Chondrocyte (in vitro differentiated cells): ENCODE measurements at regions not wholly inside any gene's neighbourhood (a gene's known extent, or its start where the extent isn't known, plus 50 kb on each side); places are given as distances from the start of the nearest gene placed in this dataset.
"Not testable (repeated sequence)": the region's sequence is repeated elsewhere in the genome, so short reads cannot be mapped to it uniquely, and the experiment has no call there.

ENCODE experiments used
- DNase-seq: peaks from one replicate; pipeline ENCODE4 v3.0.0; 2021; ENCODE audit warnings: mixed read lengths, low spot score
- H3K27ac Mint-ChIP-seq: one replicate; pipeline ENCODE4 v1.8.0; 2021; ENCODE audit warnings: mild to moderate bottlenecking, moderate library complexity, mixed read lengths; ENCODE audit not compliant: unreplicated experiment
- H3K27me3 Mint-ChIP-seq: 2 replicates; pipeline ENCODE4 v1.8.0; 2021; ENCODE audit warnings: low read depth, mixed read lengths
- H3K36me3 Mint-ChIP-seq: 2 replicates; pipeline ENCODE4 v1.8.0; 2021; ENCODE audit warnings: low read depth, mixed read lengths
- H3K4me1 Mint-ChIP-seq: 2 replicates; pipeline ENCODE4 v1.8.0; 2021; ENCODE audit warnings: low read depth, mild to moderate bottlenecking, mixed read lengths
- H3K4me3 Mint-ChIP-seq: one replicate; pipeline ENCODE4 v1.8.0; 2021; ENCODE audit warnings: mild to moderate bottlenecking, moderate library complexity, mixed read lengths; ENCODE audit not compliant: unreplicated experiment
- H3K9me3 Mint-ChIP-seq: 2 replicates; pipeline ENCODE4 v1.8.0; 2021; ENCODE audit warnings: low read depth, mixed read lengths
- TF ChIP-seq, protein P1 (sequence below): fragments of 200-600 bp; sonication (generic); IDR thresholded peaks from 2 replicates; pipeline ENCODE4 v1.5.0; 2021; ENCODE audit warnings: antibody characterized with exemption, mild to moderate bottlenecking, moderate library complexity

GRCh38 chr4:20017070-20017776 lies 234.5 kb upstream of the SLIT2 start:
- H3K9me3 Mint-ChIP-seq = no peaks in the 10 kb centered on the region
- H3K27ac Mint-ChIP-seq = peak overlapping the region; percentile 78
- H3K4me1 Mint-ChIP-seq = peaks cover 34% of the 10 kb centered on the region
- no peaks in the 10 kb centered on the region for H3K27me3 Mint-ChIP-seq
- no peaks in the 10 kb centered on the region for H3K36me3 Mint-ChIP-seq
- no peak for DNase-seq
- H3K4me3 Mint-ChIP-seq = no peak overlapping the region
- TF ChIP-seq, protein P1, sequence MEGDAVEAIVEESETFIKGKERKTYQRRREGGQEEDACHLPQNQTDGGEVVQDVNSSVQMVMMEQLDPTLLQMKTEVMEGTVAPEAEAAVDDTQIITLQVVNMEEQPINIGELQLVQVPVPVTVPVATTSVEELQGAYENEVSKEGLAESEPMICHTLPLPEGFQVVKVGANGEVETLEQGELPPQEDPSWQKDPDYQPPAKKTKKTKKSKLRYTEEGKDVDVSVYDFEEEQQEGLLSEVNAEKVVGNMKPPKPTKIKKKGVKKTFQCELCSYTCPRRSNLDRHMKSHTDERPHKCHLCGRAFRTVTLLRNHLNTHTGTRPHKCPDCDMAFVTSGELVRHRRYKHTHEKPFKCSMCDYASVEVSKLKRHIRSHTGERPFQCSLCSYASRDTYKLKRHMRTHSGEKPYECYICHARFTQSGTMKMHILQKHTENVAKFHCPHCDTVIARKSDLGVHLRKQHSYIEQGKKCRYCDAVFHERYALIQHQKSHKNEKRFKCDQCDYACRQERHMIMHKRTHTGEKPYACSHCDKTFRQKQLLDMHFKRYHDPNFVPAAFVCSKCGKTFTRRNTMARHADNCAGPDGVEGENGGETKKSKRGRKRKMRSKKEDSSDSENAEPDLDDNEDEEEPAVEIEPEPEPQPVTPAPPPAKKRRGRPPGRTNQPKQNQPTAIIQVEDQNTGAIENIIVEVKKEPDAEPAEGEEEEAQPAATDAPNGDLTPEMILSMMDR = no peak

- no peak overlapping the region for H3K4me3 Mint-ChIP-seq
- H3K36me3 Mint-ChIP-seq = no peaks in the 10 kb centered on the region
- H3K4me1 Mint-ChIP-seq = peaks cover 34% of the 10 kb centered on the region
- peak overlapping the region; percentile 75 for H3K27ac Mint-ChIP-seq
- TF ChIP-seq, protein P1 = no peak
- DNase-seq = no peak
- no peaks in the 10 kb centered on the region for H3K9me3 Mint-ChIP-seq
- H3K27me3 Mint-ChIP-seq = no peaks in the 10 kb centered on the region
These were observed 236.0 kb upstream of the SLIT2 start for GRCh38 chr4:20015636-20016224.

- H3K27ac Mint-ChIP-seq, H3K27me3 Mint-ChIP-seq, H3K36me3 Mint-ChIP-seq, DNase-seq, H3K9me3 Mint-ChIP-seq, H3K4me3 Mint-ChIP-seq: not testable (repeated sequence)
- peaks cover 14% of the 10 kb centered on the region for H3K4me1 Mint-ChIP-seq
These were observed 247.7 kb upstream of the SLIT2 start for GRCh38 chr4:20003836-20004558.

- no peaks in the 10 kb centered on the region for H3K4me1 Mint-ChIP-seq
- no peak overlapping the region for H3K27ac Mint-ChIP-seq
- no peaks in the 10 kb centered on the region for H3K36me3 Mint-ChIP-seq
- no peak overlapping the region for H3K4me3 Mint-ChIP-seq
- H3K27me3 Mint-ChIP-seq = no peaks in the 10 kb centered on the region
- H3K9me3 Mint-ChIP-seq = no peaks in the 10 kb centered on the region
- DNase-seq = no peak
- TF ChIP-seq, protein P1 = no peak
These were observed 251.8 kb upstream of the SLIT2 start for GRCh38 chr4:19999775-20000414.

- H3K4me1 Mint-ChIP-seq = no peaks in the 10 kb centered on the region
- TF ChIP-seq, protein P1 = no peak
- H3K27me3 Mint-ChIP-seq = no peaks in the 10 kb centered on the region
- no peak overlapping the region for H3K27ac Mint-ChIP-seq
- no peaks in the 10 kb centered on the region for H3K36me3 Mint-ChIP-seq
- no peaks in the 10 kb centered on the region for H3K9me3 Mint-ChIP-seq
- no peak for DNase-seq
- H3K4me3 Mint-ChIP-seq = no peak overlapping the region
These were observed 252.4 kb upstream of the SLIT2 start for GRCh38 chr4:19999276-19999675.
